AG04450 (cell line): ENCODE measurements at regions not wholly inside any gene's neighbourhood (a gene's known extent, or its start where the extent isn't known, plus 50 kb on each side); places are given as distances from the start of the nearest gene placed in this dataset.

Experiments used
- CTCF ChIA-PET: fragments of 300-600, 350-600 bp; formaldehyde crosslinking; extraction: SDS; loops from one replicate; lab custom pipeline; 2022; ENCODE audit warnings: antibody characterized with exemption, inconsistent platforms; lab: Charles Lee
- POLR2A ChIA-PET: fragments of 350-600 bp; formaldehyde crosslinking; extraction: SDS; loops from one replicate; lab custom pipeline; 2021; ENCODE audit warnings: antibody characterized with exemption, inconsistent platforms; lab: Yijun Ruan, JAX
- DNase-seq: peaks from one replicate; pipeline ENCODE4 v3.0.0-alpha.2; 2011; ENCODE audit warnings: low read depth, low spot score
- H3K27ac ChIP-seq: one replicate; pipeline ENCODE4 v1.5.1; 2012; ENCODE audit warnings: low read depth, low read length, control low read depth
- H3K27me3 ChIP-seq: one replicate; pipeline ENCODE4 v1.6.0; 2012; ENCODE audit warnings: low read length; ENCODE audit not compliant: control insufficient read depth, insufficient read depth
- H3K4me3 ChIP-seq: 2 replicates; pipeline ENCODE4 v1.5.1; 2011; ENCODE audit warnings: mild to moderate bottlenecking, low read depth, low read length, control low read depth
- H3K9me3 ChIP-seq: 2 replicates; pipeline ENCODE4 v1.5.1; 2012; ENCODE audit warnings: low read length; ENCODE audit not compliant: control insufficient read depth, insufficient read depth
- TF ChIP-seq, protein P1 (sequence below): IDR thresholded peaks from 2 replicates; pipeline ENCODE4 v1.5.1; 2011; ENCODE audit warnings: low read depth, low read length, control low read depth, inconsistent platforms

DNA sequence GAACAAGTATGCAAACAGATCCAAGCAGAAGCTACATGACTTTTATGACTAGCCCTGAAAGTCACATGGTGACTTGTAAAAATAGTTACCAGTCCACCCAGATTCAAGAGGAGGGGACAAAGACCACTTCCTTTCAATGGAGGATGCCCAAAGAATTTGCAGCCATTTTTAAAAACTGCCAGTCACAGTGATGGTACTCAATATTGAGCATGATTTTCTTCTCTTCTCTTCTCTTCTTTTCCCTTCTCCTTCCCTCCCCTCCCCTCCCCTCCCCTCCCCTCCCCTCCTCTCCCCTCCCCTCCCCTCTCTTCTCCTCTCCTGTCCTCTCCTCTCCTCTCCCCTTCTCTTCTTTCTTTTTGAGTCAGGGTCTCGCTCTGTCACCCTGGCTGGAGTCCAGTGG lies 286.9 kb downstream of the PARP8 start:
- DNase-seq, result no peak
- H3K9me3 ChIP-seq, result no peaks in the 10 kb centered on the region
- ChIA-PET POLR2A (no interaction called here), CTCF (interaction anchor here (1.5 kb wide), 1 partner anchor 10 kb away, joined by 3 read pairs; no protein-coding TSS in a partner anchor)
- H3K4me3 ChIP-seq, result no peak overlapping the region
- H3K27ac ChIP-seq, result no peak overlapping the region
- no peaks in the 10 kb centered on the region for H3K27me3 ChIP-seq
- TF ChIP-seq, protein P1, sequence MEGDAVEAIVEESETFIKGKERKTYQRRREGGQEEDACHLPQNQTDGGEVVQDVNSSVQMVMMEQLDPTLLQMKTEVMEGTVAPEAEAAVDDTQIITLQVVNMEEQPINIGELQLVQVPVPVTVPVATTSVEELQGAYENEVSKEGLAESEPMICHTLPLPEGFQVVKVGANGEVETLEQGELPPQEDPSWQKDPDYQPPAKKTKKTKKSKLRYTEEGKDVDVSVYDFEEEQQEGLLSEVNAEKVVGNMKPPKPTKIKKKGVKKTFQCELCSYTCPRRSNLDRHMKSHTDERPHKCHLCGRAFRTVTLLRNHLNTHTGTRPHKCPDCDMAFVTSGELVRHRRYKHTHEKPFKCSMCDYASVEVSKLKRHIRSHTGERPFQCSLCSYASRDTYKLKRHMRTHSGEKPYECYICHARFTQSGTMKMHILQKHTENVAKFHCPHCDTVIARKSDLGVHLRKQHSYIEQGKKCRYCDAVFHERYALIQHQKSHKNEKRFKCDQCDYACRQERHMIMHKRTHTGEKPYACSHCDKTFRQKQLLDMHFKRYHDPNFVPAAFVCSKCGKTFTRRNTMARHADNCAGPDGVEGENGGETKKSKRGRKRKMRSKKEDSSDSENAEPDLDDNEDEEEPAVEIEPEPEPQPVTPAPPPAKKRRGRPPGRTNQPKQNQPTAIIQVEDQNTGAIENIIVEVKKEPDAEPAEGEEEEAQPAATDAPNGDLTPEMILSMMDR, result no peak

DNA sequence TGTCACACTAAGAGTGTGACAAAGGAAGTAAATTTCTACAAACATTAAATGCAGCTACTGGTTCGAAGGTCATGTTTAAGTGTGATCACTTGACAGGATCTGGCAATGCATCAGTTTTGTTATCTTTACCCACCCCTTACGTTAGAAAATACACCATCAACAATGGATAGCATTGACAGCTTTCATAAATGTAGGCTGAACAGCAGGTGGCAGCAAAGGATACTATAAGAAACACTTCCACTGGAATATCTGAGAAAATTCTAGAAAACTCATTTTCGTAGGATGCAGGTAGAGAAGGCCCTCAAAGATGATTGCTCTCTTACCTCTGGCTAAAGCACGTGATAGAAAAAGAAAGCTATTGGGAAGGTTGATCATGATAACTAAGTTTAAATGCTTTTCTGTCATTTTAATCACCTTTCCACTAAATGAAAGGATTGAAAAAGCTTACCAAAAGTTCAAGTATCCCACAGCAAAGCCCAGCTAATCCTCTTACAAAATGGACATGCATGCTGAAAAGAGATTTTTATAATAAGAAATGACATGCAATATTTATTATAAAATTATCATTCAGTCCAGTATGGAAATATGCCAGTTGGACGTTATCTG lies 292.5 kb downstream of the PARP8 start:
- POLR2A ChIA-PET, result no interaction called here
- TF ChIP-seq, protein P1, result peak; percentile 63
- no peak overlapping the region for H3K27ac ChIP-seq
- H3K9me3 ChIP-seq, result no peaks in the 10 kb centered on the region; the same call in 1 of the 2 replicates
- DNase-seq, result peak; percentile 8
- CTCF ChIA-PET, result interaction anchor here (0.7 to 3.1 kb wide), 11 partner anchors 8 to 1704 kb away, joined by 3 to 36 read pairs (median 9); no protein-coding TSS in a partner anchor
- H3K27me3 ChIP-seq, result peaks cover 8% of the 10 kb centered on the region
- H3K4me3 ChIP-seq, result no peak overlapping the region

DNA sequence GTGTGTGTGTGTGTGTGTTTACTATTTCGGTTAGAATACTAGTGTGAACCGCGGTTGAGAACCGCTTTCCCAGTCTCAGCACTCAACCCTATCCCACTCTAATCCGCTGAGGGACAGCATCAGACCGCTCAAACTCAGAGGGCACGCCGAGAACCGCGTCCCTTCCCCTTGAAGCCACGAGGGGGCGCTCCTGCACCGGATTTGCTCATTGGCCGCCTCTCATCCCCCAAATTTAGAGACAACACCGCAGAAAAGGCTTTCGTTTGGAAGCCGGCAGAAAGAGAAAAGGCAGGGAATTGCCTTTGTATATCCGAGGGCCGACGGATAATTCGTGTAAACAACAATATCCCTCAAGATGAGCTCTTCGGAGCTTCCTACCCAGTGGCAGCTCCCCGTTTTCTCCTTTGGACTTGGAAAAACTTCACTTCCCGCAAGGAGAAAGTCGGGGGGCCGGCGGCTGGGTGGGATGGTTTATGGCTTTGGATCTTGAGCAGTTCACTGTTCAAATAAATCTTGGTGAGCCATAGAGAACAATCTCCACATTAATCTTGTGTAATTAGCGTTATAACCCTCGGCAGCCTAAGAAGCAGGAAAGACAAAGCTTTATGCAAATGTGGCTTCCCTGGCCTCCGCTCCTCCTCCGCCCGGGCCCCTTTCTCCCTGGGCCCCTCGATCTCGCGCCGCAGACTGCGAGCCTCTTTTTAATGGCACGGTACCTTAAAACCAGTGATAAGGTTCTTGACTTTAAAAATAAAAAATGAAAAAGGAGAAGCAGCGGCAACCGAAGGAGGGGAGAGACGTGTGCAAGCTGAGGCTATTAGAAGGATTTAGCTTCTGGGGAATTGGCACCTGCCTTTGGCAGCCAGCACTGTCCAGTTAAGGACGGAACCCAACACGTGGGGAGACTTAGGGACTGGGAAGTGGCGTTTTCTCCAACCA lies 296.8 kb downstream of the PARP8 start:
- TF ChIP-seq, protein P1, result peak; percentile 95
- CTCF ChIA-PET, result interaction anchor here (0.5 to 1.3 kb wide), 36 partner anchors 10 to 1955 kb away, joined by 3 to 26 read pairs (median 4); no protein-coding TSS in a partner anchor
- H3K9me3 ChIP-seq, result no peaks in the 10 kb centered on the region; the same call in 1 of the 2 replicates
- POLR2A ChIA-PET, result no interaction called here
- no peak for DNase-seq
- H3K27ac ChIP-seq, result no peak overlapping the region
- peaks cover 47% of the 10 kb centered on the region for H3K27me3 ChIP-seq
- H3K4me3 ChIP-seq, result peak overlapping the region; percentile 49

DNA sequence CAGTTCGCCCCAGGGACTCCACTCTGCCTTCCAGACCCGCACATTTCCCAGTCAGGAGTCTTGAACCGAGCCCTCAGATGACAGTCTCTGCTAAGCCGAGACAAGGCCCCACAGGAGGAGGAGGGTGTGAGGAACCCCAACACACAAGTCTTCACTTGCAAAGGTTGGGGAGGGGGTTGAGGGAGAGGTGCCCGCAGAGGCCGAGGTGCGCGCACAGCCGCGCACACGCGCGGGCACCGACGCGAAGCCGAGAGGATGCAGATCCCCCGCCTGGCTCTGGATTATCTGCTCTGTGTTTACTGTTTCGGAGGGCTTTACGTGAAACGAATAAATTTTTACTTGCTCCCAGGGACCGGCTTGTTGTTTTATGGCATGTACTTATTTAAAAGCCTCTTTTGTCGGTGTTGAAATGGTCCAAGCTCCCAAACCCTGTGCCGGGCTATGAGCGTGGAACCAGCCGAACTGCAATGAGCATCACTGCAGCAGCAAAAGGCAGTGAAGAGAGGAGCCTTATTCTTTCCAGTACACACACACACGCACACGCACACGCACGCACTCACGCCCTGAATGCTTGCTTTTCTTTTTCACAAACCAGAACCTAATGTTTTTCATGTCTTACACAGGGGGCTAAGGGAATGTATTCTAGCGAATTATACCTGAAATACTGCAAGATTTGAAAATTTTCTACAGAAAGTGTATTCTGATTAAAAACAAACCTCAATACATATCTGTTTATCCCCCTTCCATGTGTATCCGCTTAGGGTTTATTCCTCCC lies 297.7 kb downstream of the PARP8 start:
- DNase-seq, result no peak
- Histone ChIP-seq H3K9me3 (no peaks in the 10 kb centered on the region; the same call in 1 of the 2 replicates), H3K4me3 (no peak overlapping the region), H3K27me3 (peaks cover 57% of the 10 kb centered on the region), H3K27ac (no peak overlapping the region)
- CTCF ChIA-PET, result interaction anchor here (0.6 to 1.6 kb wide), 16 partner anchors 9 to 1954 kb away, joined by 3 to 26 read pairs (median 4); no protein-coding TSS in a partner anchor
- TF ChIP-seq, protein P1, result no peak
- POLR2A ChIA-PET, result no interaction called here
